GM19438 (cell line): ENCODE measurements at regions not wholly inside any gene's neighbourhood (a gene's known extent, or its start where the extent isn't known, plus 50 kb on each side); places are given as distances from the start of the nearest gene placed in this dataset.

Source experiments
- ATAC-seq: cut with Tn5 transposase; IDR thresholded peaks from one replicate; pipeline ENCODE4 v1.9.1; 2021; ENCODE audit warnings: low read depth; ENCODE audit not compliant: unreplicated experiment

- ATAC-seq, result no peak
Observed at GRCh38 chr2:6545336-6545735, 320.4 kb downstream of the CMPK2 start.

GRCh38 chr2:6545795-6546194 lies 319.9 kb downstream of the CMPK2 start:
- no peak for ATAC-seq

- ATAC-seq, result no peak
Observed at GRCh38 chr2:6554466-6554865, 311.2 kb downstream of the CMPK2 start.

- ATAC-seq, result no peak
Observed at GRCh38 chr2:6556755-6557154, 309.0 kb downstream of the CMPK2 start.

- no peak for ATAC-seq
Observed at GRCh38 chr2:6557737-6558136, 308.0 kb downstream of the CMPK2 start.

- no peak for ATAC-seq
Observed at GRCh38 chr2:6562771-6563170, 302.9 kb downstream of the CMPK2 start.

GRCh38 chr2:6564326-6564725 lies 301.4 kb downstream of the CMPK2 start:
- no peak for ATAC-seq

- no peak for ATAC-seq
Observed at GRCh38 chr2:6574121-6574520, 291.6 kb downstream of the CMPK2 start.

- no peak for ATAC-seq
Observed at GRCh38 chr2:6576302-6576701, 289.4 kb downstream of the CMPK2 start.

GRCh38 chr2:6577960-6578359 lies 287.7 kb downstream of the CMPK2 start:
- ATAC-seq, result no peak

- ATAC-seq, result no peak
Observed at GRCh38 chr2:6578416-6578815, 287.3 kb downstream of the CMPK2 start.

- no peak for ATAC-seq
Observed at GRCh38 chr2:6579281-6579680, 286.4 kb downstream of the CMPK2 start.

- no peak for ATAC-seq
Observed at GRCh38 chr2:6580982-6581381, 284.7 kb downstream of the CMPK2 start.

- no peak for ATAC-seq
Observed at GRCh38 chr2:6589150-6589549, 276.6 kb downstream of the CMPK2 start.

GRCh38 chr2:6590442-6590841 lies 275.3 kb downstream of the CMPK2 start:
- ATAC-seq, result no peak

- ATAC-seq, result no peak
Observed at GRCh38 chr2:6602471-6602870, 263.2 kb downstream of the CMPK2 start.

GRCh38 chr2:6605836-6606505 lies 259.7 kb downstream of the CMPK2 start:
- ATAC-seq, result no peak

GRCh38 chr2:6617794-6618193 lies 247.9 kb downstream of the CMPK2 start:
- ATAC-seq, result no peak

GRCh38 chr2:6618201-6618600 lies 247.5 kb downstream of the CMPK2 start:
- no peak for ATAC-seq

GRCh38 chr2:6623746-6624145 lies 242.0 kb downstream of the CMPK2 start:
- ATAC-seq, result no peak

- ATAC-seq, result no peak
Observed at GRCh38 chr2:6626401-6627012, 239.2 kb downstream of the CMPK2 start.

- no peak for ATAC-seq
Observed at GRCh38 chr2:6627316-6627715, 238.4 kb downstream of the CMPK2 start.

- ATAC-seq, result no peak
Observed at GRCh38 chr2:6630209-6630608, 235.5 kb downstream of the CMPK2 start.
